ENCODE measurements at regions not wholly inside any gene's neighbourhood (a gene's known extent, or its start where the extent isn't known, plus 50 kb on each side); places are given as distances from the start of the nearest gene placed in this dataset.
"Not testable (repeated sequence)": the region's sequence is repeated elsewhere in the genome, so short reads cannot be mapped to it uniquely, and the experiment has no call there.

- no peak overlapping the region for H3K27ac Mint-ChIP-seq
- no peak for DNase-seq (ENCODE audit: extremely low spot score, unreplicated experiment)
- no peak overlapping the region for H3K4me3 Mint-ChIP-seq
- TF ChIP-seq, protein P1, sequence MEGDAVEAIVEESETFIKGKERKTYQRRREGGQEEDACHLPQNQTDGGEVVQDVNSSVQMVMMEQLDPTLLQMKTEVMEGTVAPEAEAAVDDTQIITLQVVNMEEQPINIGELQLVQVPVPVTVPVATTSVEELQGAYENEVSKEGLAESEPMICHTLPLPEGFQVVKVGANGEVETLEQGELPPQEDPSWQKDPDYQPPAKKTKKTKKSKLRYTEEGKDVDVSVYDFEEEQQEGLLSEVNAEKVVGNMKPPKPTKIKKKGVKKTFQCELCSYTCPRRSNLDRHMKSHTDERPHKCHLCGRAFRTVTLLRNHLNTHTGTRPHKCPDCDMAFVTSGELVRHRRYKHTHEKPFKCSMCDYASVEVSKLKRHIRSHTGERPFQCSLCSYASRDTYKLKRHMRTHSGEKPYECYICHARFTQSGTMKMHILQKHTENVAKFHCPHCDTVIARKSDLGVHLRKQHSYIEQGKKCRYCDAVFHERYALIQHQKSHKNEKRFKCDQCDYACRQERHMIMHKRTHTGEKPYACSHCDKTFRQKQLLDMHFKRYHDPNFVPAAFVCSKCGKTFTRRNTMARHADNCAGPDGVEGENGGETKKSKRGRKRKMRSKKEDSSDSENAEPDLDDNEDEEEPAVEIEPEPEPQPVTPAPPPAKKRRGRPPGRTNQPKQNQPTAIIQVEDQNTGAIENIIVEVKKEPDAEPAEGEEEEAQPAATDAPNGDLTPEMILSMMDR (conservative IDR thresholded peaks at IDR 0.05) = no peak
- no peaks in the 10 kb centered on the region for H3K27me3 Mint-ChIP-seq
- H3K36me3 Mint-ChIP-seq = no peaks in the 10 kb centered on the region
- H3K9me3 Mint-ChIP-seq = no peaks in the 10 kb centered on the region
- peaks cover 8% of the 10 kb centered on the region for H3K4me1 Mint-ChIP-seq (ENCODE audit: unreplicated experiment)
Observed at GRCh38 chr11:21650961-21651360, 541.9 kb upstream of the ANO5 start.

GRCh38 chr11:21653951-21654421 is 538.9 kb upstream of the ANO5 start:
- no peaks in the 10 kb centered on the region for H3K27me3 Mint-ChIP-seq
- TF ChIP-seq, protein P1 (conservative IDR thresholded peaks at IDR 0.05) = no peak

DNA sequence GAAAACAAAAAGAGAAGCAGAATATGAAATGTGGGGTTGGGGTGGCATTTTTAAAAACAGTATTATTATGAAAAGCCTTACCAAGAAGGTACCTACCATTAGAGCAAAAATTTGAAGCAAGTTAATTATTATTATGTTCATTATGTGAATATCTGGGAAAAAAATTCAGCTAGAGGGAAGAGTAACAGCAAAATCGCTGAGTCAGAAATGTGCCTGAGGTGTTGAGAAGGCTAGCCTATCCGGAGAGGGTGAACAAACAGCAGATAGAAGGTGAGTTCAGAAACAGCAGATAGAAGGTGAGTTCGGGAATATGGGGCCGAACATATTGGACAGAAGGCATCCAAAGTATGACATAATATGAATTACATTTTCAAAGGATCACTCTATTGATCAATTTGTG is 536.8 kb upstream of the ANO5 start:
- Mint-ChIP-seq H3K27me3 (no peaks in the 10 kb centered on the region), H3K9me3 (no peaks in the 10 kb centered on the region), H3K4me1 (ENCODE audit: unreplicated experiment) (peaks cover 8% of the 10 kb centered on the region), H3K27ac (no peak overlapping the region), H3K4me3 (no peak overlapping the region), H3K36me3 (no peaks in the 10 kb centered on the region)
- DNase-seq (ENCODE audit: extremely low spot score, unreplicated experiment) = no peak
- TF ChIP-seq, protein P1 (conservative IDR thresholded peaks at IDR 0.05) = no peak

More at GRCh38 chr11:21653951-21654421, 538.9 kb upstream of the ANO5 start:
- no peak overlapping the region for H3K4me3 Mint-ChIP-seq
- no peaks in the 10 kb centered on the region for H3K9me3 Mint-ChIP-seq
- H3K36me3 Mint-ChIP-seq = no peaks in the 10 kb centered on the region
- no peak overlapping the region for H3K27ac Mint-ChIP-seq
- H3K4me1 Mint-ChIP-seq (ENCODE audit: unreplicated experiment) = peaks cover 8% of the 10 kb centered on the region
- no peak for DNase-seq (ENCODE audit: extremely low spot score, unreplicated experiment)

DNA sequence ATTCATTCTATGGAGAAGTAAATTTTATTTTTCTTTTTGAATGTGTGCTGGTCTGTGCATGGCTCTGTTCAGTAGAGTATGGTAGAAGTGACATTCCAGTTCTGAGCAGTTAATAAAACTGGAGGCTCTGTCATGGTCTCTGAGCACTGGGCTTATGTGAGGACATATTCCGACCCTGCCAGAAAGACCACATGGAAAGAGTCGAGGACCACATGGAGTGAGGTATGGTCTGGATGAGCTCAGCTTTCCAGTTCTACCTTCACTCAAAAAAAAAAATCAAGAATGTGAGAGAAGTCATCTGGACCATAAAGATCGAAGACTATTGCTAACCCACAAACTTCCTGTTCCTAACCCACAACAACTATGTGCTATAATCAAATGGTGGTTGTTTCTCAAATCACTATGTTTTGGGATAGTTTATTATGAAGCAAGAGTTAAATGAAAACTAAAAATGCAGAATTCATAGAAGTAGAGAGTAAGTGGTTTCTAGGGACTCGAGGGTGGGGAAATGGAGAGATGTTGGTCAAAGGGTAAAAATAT is 534.2 kb upstream of the ANO5 start:
- Mint-ChIP-seq H3K4me1 (ENCODE audit: unreplicated experiment) (peaks cover 6% of the 10 kb centered on the region), H3K36me3 (no peaks in the 10 kb centered on the region), H3K9me3 (no peaks in the 10 kb centered on the region), H3K27me3 (no peaks in the 10 kb centered on the region), H3K27ac (no peak overlapping the region), H3K4me3 (no peak overlapping the region)
- TF ChIP-seq, protein P1 (conservative IDR thresholded peaks at IDR 0.05) = no peak
- DNase-seq (ENCODE audit: extremely low spot score, unreplicated experiment) = no peak

DNA sequence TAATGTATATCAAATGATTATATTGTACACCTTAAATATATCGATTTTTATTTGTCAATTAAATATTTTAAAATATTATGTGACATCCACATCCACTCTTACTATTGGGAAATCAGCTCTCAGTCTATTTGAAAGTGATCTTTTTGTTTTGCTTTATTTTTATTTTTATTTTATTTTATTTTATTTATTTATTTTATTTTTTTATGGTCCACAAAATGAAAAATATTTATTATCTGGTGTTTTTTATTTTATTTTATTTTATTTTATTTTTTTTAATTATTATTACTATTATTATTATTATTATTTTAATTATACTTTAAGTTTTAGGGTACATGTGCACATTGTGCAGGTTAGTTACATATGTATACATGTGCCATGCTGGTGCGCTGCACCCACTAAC is 533.5 kb upstream of the ANO5 start:
- not testable (repeated sequence) for H3K4me3 Mint-ChIP-seq; H3K36me3 Mint-ChIP-seq; H3K27ac Mint-ChIP-seq; DNase-seq (ENCODE audit: extremely low spot score, unreplicated experiment); H3K27me3 Mint-ChIP-seq; H3K9me3 Mint-ChIP-seq; H3K4me1 Mint-ChIP-seq (ENCODE audit: unreplicated experiment)

- no peaks in the 10 kb centered on the region for H3K27me3 Mint-ChIP-seq
Observed at GRCh38 chr11:21659961-21660360, 532.9 kb upstream of the ANO5 start.

More at GRCh38 chr11:21659961-21660360, 532.9 kb upstream of the ANO5 start:
- Mint-ChIP-seq H3K36me3 (no peaks in the 10 kb centered on the region), H3K4me1 (ENCODE audit: unreplicated experiment) (no peaks in the 10 kb centered on the region), H3K27ac (no peak overlapping the region), H3K9me3 (no peaks in the 10 kb centered on the region), H3K4me3 (no peak overlapping the region)
- TF ChIP-seq, protein P1 (conservative IDR thresholded peaks at IDR 0.05) = no peak
- no peak for DNase-seq (ENCODE audit: extremely low spot score, unreplicated experiment)
